ENCODE measurements at regions not wholly inside any gene's neighbourhood (a gene's known extent, or its start where the extent isn't known, plus 50 kb on each side); places are given as distances from the start of the nearest gene placed in this dataset.

GRCh38 chr6:165769401-165769800, 106.4 kb upstream of the PDE10A start (continued):
- TF ChIP-seq SNAPC4 (CRISPR knock-in tag; IDR thresholded peaks at IDR 0.05) = no peak
- TF ChIP-seq GMEB1 (CRISPR knock-in tag; IDR thresholded peaks at IDR 0.05; ENCODE audit: borderline replicate concordance) = no peak
- TF ChIP-seq PTBP1 (IDR thresholded peaks at IDR 0.05; ENCODE audit: low read depth, low read length, poor library complexity, severe bottlenecking) = no peak

- H3K27me3 ChIP-seq (ENCODE audit: control insufficient read depth in 1 of 2, insufficient read depth in 2 of 2, low read length in 2 of 2) = peaks cover 0 to 27% of the 10 kb centered on the region in 2 experiments; a peak in 3 of 5 replicates
- FAIRE-seq (no peak), DNase-seq (ENCODE audit: low spot score) (no peak), ATAC-seq (no peak)
- no peaks in the 10 kb centered on the region for H3K9me3 ChIP-seq (ENCODE audit: low read length)
- ChIA-PET CTCF (ENCODE audit: low intra/inter-chr PET ratio, low total read pairs) (no interaction called here), POLR2A (no interaction called here)
- no TSS peak for BruUV-seq (replicated peaks)
- no peaks in the 10 kb centered on the region for H3K36me3 ChIP-seq (replicated peaks in 1 of 2; ENCODE audit: control insufficient read depth in 1 of 2, insufficient read depth in 2 of 2, low read length in 2 of 2)
- H3K9ac ChIP-seq (ENCODE audit: insufficient read depth, low read depth, low read length) = no peak overlapping the region
- intact Hi-C loops (cut with micrococcal nuclease; ENCODE audit: unreplicated experiment) (no loop called here), in situ Hi-C loops (cut with HindIII; ENCODE audit: extremely low pct_ligation_motif_present, low pct_unique_long_range_greater_than_20kb) (no loop called here)
- H3K27ac ChIP-seq (ENCODE audit: extremely low read length, insufficient read depth, low read length) = no peak overlapping the region
- H2AFZ ChIP-seq (ENCODE audit: low read length) = no peak overlapping the region
- WGBS (ENCODE audit: low lambda C conversion rate) = 0% methylated on average over 1 of the region's 1 CpG
- H3K4me1 ChIP-seq (ENCODE audit: insufficient read depth, low read length) = no peaks in the 10 kb centered on the region
- H4K20me1 ChIP-seq (ENCODE audit: insufficient read depth, low read length) = no peaks in the 10 kb centered on the region
- no peaks in the 10 kb centered on the region for H3K79me2 ChIP-seq (ENCODE audit: insufficient read depth, low read length)
- no peak overlapping the region for H3K4me2 ChIP-seq (ENCODE audit: low read depth, low read length)
- H3K4me3 ChIP-seq (replicated peaks in 1 of 3; ENCODE audit: insufficient read depth in 1 of 3, low read depth in 2 of 3, low read length in 3 of 3) = no peak overlapping the region
- TF ChIP-seq PHF21A (CRISPR knock-in tag; IDR thresholded peaks at IDR 0.05) (no peak), HOXA3 (CRISPR knock-in tag; IDR thresholded peaks at IDR 0.05) (no peak), TBX3 (IDR thresholded peaks at IDR 0.05; ENCODE audit: borderline replicate concordance) (no peak), ZNF670 (CRISPR knock-in tag; IDR thresholded peaks at IDR 0.05; ENCODE audit: borderline replicate concordance) (no peak), ZBTB3 (CRISPR knock-in tag; IDR thresholded peaks at IDR 0.05; ENCODE audit: borderline replicate concordance, low read depth) (no peak), PHB2 (IDR thresholded peaks at IDR 0.05; ENCODE audit: partially characterized antibody) (no peak), ZFAT (CRISPR knock-in tag; conservative IDR thresholded peaks at IDR 0.05) (no peak)
These were observed 105.9 kb upstream of the PDE10A start for GRCh38 chr6:165768961-165769360.
